HG03175 (cell line): ENCODE measurements at regions not wholly inside any gene's neighbourhood (a gene's known extent, or its start where the extent isn't known, plus 50 kb on each side); places are given as distances from the start of the nearest gene placed in this dataset.
"Not testable (repeated sequence)": the region's sequence is repeated elsewhere in the genome, so short reads cannot be mapped to it uniquely, and the experiment has no call there.

Experiments
- ATAC-seq: cut with Tn5 transposase; IDR thresholded peaks from one replicate; pipeline ENCODE4 v1.9.1; 2021; ENCODE audit warnings: mild to moderate bottlenecking, moderate library complexity; ENCODE audit not compliant: unreplicated experiment

- peak; percentile 46 for ATAC-seq
Measured at GRCh38 chr1:213622365-213623063, 365.3 kb upstream of the PROX1 start.

- ATAC-seq: no peak
Measured at GRCh38 chr1:213623064-213623581, 364.6 kb upstream of the PROX1 start.

GRCh38 chr1:213623862-213624261 is 363.9 kb upstream of the PROX1 start:
- peak; percentile 57 for ATAC-seq

- not testable (repeated sequence) for ATAC-seq
Measured at GRCh38 chr1:213636778-213637177, 351.0 kb upstream of the PROX1 start.

- ATAC-seq: no peak
Measured at GRCh38 chr1:213641312-213641711, 346.5 kb upstream of the PROX1 start.

- ATAC-seq: no peak
Measured at GRCh38 chr1:213643360-213643759, 344.4 kb upstream of the PROX1 start.

GRCh38 chr1:213647864-213648650 is 339.7 kb upstream of the PROX1 start:
- ATAC-seq: no peak

- no peak for ATAC-seq
Measured at GRCh38 chr1:213649373-213649772, 338.4 kb upstream of the PROX1 start.

- no peak for ATAC-seq
Measured at GRCh38 chr1:213650603-213651002, 337.2 kb upstream of the PROX1 start.

- ATAC-seq: no peak
Measured at GRCh38 chr1:213651077-213651476, 336.7 kb upstream of the PROX1 start.

- ATAC-seq: no peak
Measured at GRCh38 chr1:213652109-213652508, 335.7 kb upstream of the PROX1 start.

GRCh38 chr1:213656039-213656438 is 331.7 kb upstream of the PROX1 start:
- ATAC-seq: no peak

- no peak for ATAC-seq
Measured at GRCh38 chr1:213656503-213656902, 331.3 kb upstream of the PROX1 start.

- no peak for ATAC-seq
Measured at GRCh38 chr1:213657013-213657412, 330.8 kb upstream of the PROX1 start.

GRCh38 chr1:213657879-213658278 is 329.9 kb upstream of the PROX1 start:
- ATAC-seq: no peak

- ATAC-seq: no peak
Measured at GRCh38 chr1:213658457-213658856, 329.3 kb upstream of the PROX1 start.

- ATAC-seq: no peak
Measured at GRCh38 chr1:213659580-213660547, 327.9 kb upstream of the PROX1 start.

GRCh38 chr1:213661302-213661701 is 326.5 kb upstream of the PROX1 start:
- no peak for ATAC-seq

- ATAC-seq: no peak
Measured at GRCh38 chr1:213666113-213666512, 321.7 kb upstream of the PROX1 start.

- ATAC-seq: no peak
Measured at GRCh38 chr1:213666922-213667321, 320.9 kb upstream of the PROX1 start.

- no peak for ATAC-seq
Measured at GRCh38 chr1:213669512-213669911, 318.3 kb upstream of the PROX1 start.
